Right lobe of liver (tissue), 4 donors: ENCODE measurements at regions not wholly inside any gene's neighbourhood (a gene's known extent, or its start where the extent isn't known, plus 50 kb on each side); places are given as distances from the start of the nearest gene placed in this dataset.

Source experiments
- POLR2A ChIP-seq: fragments of 450-650 bp; IDR thresholded peaks from one replicate; pipeline ENCODE4 v1.6.1; 2017; ENCODE audit warnings: antibody characterized with exemption, mild to moderate bottlenecking
- TF ChIP-seq, protein P1 (sequence below), 4 donors: fragments of 200-600 bp in 3 of 4; fragments of 450-650 bp in 1 of 4; IDR thresholded peaks; one replicate each; pipeline versions ENCODE4 v1.5.1 to v1.8.0; 2016 to 2022; ENCODE audit warnings: antibody characterized with exemption in 4 of 4, mild to moderate bottlenecking in 2 of 4
- donor health status: DM: no; HTN: no; CAD: no.
- donor health status: DM: no; HTN: no; CAD: no.
- donor health status: DM: no; HTN: yes; CAD: no.

- TF ChIP-seq, protein P1, sequence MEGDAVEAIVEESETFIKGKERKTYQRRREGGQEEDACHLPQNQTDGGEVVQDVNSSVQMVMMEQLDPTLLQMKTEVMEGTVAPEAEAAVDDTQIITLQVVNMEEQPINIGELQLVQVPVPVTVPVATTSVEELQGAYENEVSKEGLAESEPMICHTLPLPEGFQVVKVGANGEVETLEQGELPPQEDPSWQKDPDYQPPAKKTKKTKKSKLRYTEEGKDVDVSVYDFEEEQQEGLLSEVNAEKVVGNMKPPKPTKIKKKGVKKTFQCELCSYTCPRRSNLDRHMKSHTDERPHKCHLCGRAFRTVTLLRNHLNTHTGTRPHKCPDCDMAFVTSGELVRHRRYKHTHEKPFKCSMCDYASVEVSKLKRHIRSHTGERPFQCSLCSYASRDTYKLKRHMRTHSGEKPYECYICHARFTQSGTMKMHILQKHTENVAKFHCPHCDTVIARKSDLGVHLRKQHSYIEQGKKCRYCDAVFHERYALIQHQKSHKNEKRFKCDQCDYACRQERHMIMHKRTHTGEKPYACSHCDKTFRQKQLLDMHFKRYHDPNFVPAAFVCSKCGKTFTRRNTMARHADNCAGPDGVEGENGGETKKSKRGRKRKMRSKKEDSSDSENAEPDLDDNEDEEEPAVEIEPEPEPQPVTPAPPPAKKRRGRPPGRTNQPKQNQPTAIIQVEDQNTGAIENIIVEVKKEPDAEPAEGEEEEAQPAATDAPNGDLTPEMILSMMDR (IDR thresholded peaks at IDR 0.05): no peak
- TF ChIP-seq POLR2A: no peak
Measured at GRCh38 chr7:13189668-13190067, 502.2 kb downstream of the ARL4A start.
